ENCODE measurements at regions not wholly inside any gene's neighbourhood (a gene's known extent, or its start where the extent isn't known, plus 50 kb on each side); places are given as distances from the start of the nearest gene placed in this dataset.
A peak's percentile ranks its signal among the peaks of the same experiment; 100 is the strongest.

DNA sequence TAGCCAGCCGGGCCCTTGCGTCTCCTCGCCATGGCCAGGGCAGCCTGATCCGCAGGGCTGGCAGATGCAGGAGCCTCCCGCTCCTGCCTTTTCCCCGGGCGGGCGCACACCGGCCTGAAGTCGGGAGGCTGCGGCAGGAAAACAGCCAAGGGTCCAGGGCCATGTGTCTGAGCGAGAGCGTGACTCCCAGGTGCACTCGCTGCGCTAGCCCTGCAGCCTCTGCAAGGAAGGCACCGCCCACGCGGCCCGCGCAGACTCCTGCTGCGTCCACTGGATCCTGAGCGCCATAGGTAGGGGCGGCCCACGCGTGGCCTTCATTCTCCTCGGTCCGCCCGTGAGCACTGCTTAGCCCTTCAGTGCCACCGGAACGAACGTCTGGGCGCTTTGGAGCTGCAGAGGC, 379.9 kb downstream of the TRAM1L1 start:
- ATAC-seq = no peak
- Histone ChIP-seq H3K9ac (ENCODE audit: low read length) (no peak overlapping the region), H4K20me1 (ENCODE audit: low read length) (no peaks in the 10 kb centered on the region), H3K4me2 (ENCODE audit: low read length) (no peak overlapping the region), H2AFZ (ENCODE audit: low read length) (no peak overlapping the region), H3K4me3 (ENCODE audit: low read length) (no peak overlapping the region), H3K79me2 (ENCODE audit: low read length) (no peaks in the 10 kb centered on the region), H3K36me3 (ENCODE audit: low read depth, low read length) (no peaks in the 10 kb centered on the region), H3K9me2 (replicated peaks; ENCODE audit: low read length) (no peaks in the 10 kb centered on the region), H3K9me3 (ENCODE audit: low read length) (no peaks in the 10 kb centered on the region), H3F3A (ENCODE audit: low read length, unreplicated experiment) (no peaks in the 10 kb centered on the region), H3K4me1 (ENCODE audit: insufficient read depth, low read length) (no peaks in the 10 kb centered on the region), H3K27me3 (ENCODE audit: low read length) (no peaks in the 10 kb centered on the region), H3K27ac (ENCODE audit: low read length) (no peak overlapping the region)
- POLR2A ChIA-PET (ENCODE audit: unreplicated experiment) = no interaction called here
- TF ChIP-seq EZH2phosphoT487 (IDR thresholded peaks at IDR 0.05; ENCODE audit: borderline replicate concordance, low read length) (no peak), EZH2 (IDR thresholded peaks at IDR 0.05; ENCODE audit: low read length, unreplicated experiment) (no peak)
- TF ChIP-seq, protein P1, sequence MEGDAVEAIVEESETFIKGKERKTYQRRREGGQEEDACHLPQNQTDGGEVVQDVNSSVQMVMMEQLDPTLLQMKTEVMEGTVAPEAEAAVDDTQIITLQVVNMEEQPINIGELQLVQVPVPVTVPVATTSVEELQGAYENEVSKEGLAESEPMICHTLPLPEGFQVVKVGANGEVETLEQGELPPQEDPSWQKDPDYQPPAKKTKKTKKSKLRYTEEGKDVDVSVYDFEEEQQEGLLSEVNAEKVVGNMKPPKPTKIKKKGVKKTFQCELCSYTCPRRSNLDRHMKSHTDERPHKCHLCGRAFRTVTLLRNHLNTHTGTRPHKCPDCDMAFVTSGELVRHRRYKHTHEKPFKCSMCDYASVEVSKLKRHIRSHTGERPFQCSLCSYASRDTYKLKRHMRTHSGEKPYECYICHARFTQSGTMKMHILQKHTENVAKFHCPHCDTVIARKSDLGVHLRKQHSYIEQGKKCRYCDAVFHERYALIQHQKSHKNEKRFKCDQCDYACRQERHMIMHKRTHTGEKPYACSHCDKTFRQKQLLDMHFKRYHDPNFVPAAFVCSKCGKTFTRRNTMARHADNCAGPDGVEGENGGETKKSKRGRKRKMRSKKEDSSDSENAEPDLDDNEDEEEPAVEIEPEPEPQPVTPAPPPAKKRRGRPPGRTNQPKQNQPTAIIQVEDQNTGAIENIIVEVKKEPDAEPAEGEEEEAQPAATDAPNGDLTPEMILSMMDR (conservative IDR thresholded peaks at IDR 0.05; ENCODE audit: low read depth, low read length) = no peak
- intact Hi-C loops (cut with micrococcal nuclease) = no loop called here
- CTCF ChIA-PET = no interaction called here
- DNase-seq = no peak
- no TSS peak for BruUV-seq (replicated peaks)

DNA sequence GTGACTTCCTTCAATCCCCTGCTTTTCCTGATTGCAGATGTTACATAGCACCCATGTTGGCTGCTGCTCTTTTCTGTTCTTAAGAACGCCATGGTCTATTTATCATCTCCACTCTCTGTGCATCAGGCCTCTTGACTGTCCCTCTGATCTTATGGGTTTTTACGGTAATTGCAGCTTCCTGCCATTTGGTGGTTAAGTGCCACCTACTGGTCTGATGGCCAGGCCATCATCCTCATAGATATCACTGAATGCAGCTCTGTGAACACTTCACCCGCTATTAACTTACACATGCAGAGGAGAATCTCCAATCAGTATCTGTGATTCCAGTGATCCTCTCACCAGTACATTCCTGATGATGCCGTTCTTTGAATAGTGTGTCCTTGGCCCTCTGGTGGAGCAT, 382.4 kb downstream of the TRAM1L1 start:
- TF ChIP-seq, protein P1 (conservative IDR thresholded peaks at IDR 0.05; ENCODE audit: low read depth, low read length) = peak; percentile 51; the same call in 1 of the 2 replicates
- TF ChIP-seq EZH2phosphoT487 (IDR thresholded peaks at IDR 0.05; ENCODE audit: borderline replicate concordance, low read length) (no peak), EZH2 (IDR thresholded peaks at IDR 0.05; ENCODE audit: low read length, unreplicated experiment) (no peak)
- Histone ChIP-seq H3F3A (ENCODE audit: low read length, unreplicated experiment) (no peaks in the 10 kb centered on the region), H4K20me1 (ENCODE audit: low read length) (no peaks in the 10 kb centered on the region), H3K4me2 (ENCODE audit: low read length) (no peak overlapping the region), H3K27ac (ENCODE audit: low read length) (no peak overlapping the region), H3K4me3 (ENCODE audit: low read length) (no peak overlapping the region), H3K79me2 (ENCODE audit: low read length) (no peaks in the 10 kb centered on the region), H3K36me3 (ENCODE audit: low read depth, low read length) (no peaks in the 10 kb centered on the region), H3K9me3 (ENCODE audit: low read length) (no peaks in the 10 kb centered on the region), H2AFZ (ENCODE audit: low read length) (no peak overlapping the region), H3K9ac (ENCODE audit: low read length) (no peak overlapping the region), H3K27me3 (ENCODE audit: low read length) (no peaks in the 10 kb centered on the region), H3K9me2 (replicated peaks; ENCODE audit: low read length) (no peaks in the 10 kb centered on the region), H3K4me1 (ENCODE audit: insufficient read depth, low read length) (no peaks in the 10 kb centered on the region)
- ATAC-seq (peak; percentile 70), DNase-seq (peak; percentile 43)
- no TSS peak for BruUV-seq (replicated peaks)
- POLR2A ChIA-PET (ENCODE audit: unreplicated experiment) = no interaction called here
- intact Hi-C loops (cut with micrococcal nuclease) = loop anchor here (1.0 kb wide), 1 partner anchor 345 kb away; no protein-coding TSS in a partner anchor
- CTCF ChIA-PET = interaction anchor here (1.3 kb wide), 1 partner anchor 523 kb away, joined by 7 read pairs; no protein-coding TSS in a partner anchor

DNA sequence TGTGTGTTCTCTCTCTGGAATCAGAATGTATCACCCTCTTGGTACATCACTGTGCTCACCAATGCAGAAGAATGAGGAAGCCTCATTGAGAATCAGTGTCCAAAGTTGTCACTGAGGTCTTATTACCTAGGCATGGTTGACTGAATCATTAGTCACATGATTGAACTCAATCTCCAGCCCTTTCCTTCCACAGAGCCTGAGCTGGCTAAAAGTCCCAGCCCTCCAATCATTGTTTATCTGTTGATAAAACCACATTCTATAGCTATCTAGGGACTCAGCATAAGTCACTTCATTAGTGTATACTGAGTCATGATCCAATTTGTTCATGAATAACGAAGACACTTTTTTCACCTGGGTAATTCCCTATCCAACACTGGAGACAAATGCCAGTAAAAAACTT, 396.8 kb downstream of the TRAM1L1 start:
- Histone ChIP-seq H3K9me3 (ENCODE audit: low read length) (no peaks in the 10 kb centered on the region), H2AFZ (ENCODE audit: low read length) (no peak overlapping the region), H3K4me3 (ENCODE audit: low read length) (no peak overlapping the region), H3K9me2 (replicated peaks; ENCODE audit: low read length) (no peaks in the 10 kb centered on the region), H3K27ac (ENCODE audit: low read length) (no peak overlapping the region), H4K20me1 (ENCODE audit: low read length) (no peaks in the 10 kb centered on the region), H3K79me2 (ENCODE audit: low read length) (no peaks in the 10 kb centered on the region), H3K4me2 (ENCODE audit: low read length) (no peak overlapping the region), H3K4me1 (ENCODE audit: insufficient read depth, low read length) (0 out of 2 replicates have a peak, but pooled peaks cover 3% of the 10 kb centered on the region), H3K9ac (ENCODE audit: low read length) (no peak overlapping the region), H3F3A (ENCODE audit: low read length, unreplicated experiment) (no peaks in the 10 kb centered on the region), H3K36me3 (ENCODE audit: low read depth, low read length) (no peaks in the 10 kb centered on the region), H3K27me3 (ENCODE audit: low read length) (no peaks in the 10 kb centered on the region)
- ChIA-PET CTCF (no interaction called here), POLR2A (ENCODE audit: unreplicated experiment) (no interaction called here)
- peak; percentile 59 for ATAC-seq
- no TSS peak for BruUV-seq (replicated peaks)
- intact Hi-C loops (cut with micrococcal nuclease) = no loop called here
- TF ChIP-seq, protein P1 (conservative IDR thresholded peaks at IDR 0.05; ENCODE audit: low read depth, low read length) = no peak
- TF ChIP-seq EZH2phosphoT487 (IDR thresholded peaks at IDR 0.05; ENCODE audit: borderline replicate concordance, low read length) (no peak), EZH2 (IDR thresholded peaks at IDR 0.05; ENCODE audit: low read length, unreplicated experiment) (no peak)
- peak; percentile 47 for DNase-seq

All from PC-3 (cell line).